Adrenal gland (tissue), 5 donors: ENCODE measurements at regions not wholly inside any gene's neighbourhood (a gene's known extent, or its start where the extent isn't known, plus 50 kb on each side); places are given as distances from the start of the nearest gene placed in this dataset.

Source experiments
- POLR2A ChIP-seq, 2 donors: fragments of 450-650 bp; IDR thresholded peaks; one replicate each; pipeline ENCODE4 v1.6.1; 2017; ENCODE audit warnings: antibody characterized with exemption in 2 of 2, mild to moderate bottlenecking in 2 of 2, moderate library complexity in 1 of 2
- TF ChIP-seq, protein P1 (sequence below), 6 experiments: fragments of 450-650 bp in 4 of 6; fragments of 200-600 bp in 2 of 6; sonication (generic) in 1 of 6; IDR thresholded peaks; 1 replicate in 5 of 6; 2 replicates in 1 of 6; pipeline versions ENCODE4 v1.5.1 to v1.8.0; 2016 to 2021; ENCODE audit warnings: antibody characterized with exemption in 6 of 6, mild to moderate bottlenecking in 2 of 6, moderate library complexity in 1 of 6
- donor health status: DM: no; HTN: no; CAD: no.

DNA sequence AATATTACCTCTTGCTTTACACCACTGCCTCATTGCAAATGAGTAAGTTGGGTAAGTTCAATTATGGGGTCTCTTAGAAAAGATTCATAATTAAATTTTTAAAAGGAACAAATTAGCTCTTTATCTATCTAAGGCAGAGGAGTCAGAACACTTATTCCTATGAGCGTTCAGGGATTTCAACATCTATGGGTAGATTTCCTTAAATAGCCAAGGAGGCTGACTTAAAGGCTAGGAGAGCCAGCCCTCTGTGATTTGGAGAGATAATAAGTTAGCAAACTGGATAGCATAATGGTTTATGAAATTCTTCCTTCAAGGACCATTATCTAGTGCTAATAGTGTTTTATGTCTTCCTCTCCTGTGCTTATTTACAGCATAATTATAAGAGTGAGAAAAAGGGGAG is 387.7 kb downstream of the STK39 start:
- TF ChIP-seq POLR2A (IDR thresholded peaks at IDR 0.05) = no peak
- TF ChIP-seq, protein P1, sequence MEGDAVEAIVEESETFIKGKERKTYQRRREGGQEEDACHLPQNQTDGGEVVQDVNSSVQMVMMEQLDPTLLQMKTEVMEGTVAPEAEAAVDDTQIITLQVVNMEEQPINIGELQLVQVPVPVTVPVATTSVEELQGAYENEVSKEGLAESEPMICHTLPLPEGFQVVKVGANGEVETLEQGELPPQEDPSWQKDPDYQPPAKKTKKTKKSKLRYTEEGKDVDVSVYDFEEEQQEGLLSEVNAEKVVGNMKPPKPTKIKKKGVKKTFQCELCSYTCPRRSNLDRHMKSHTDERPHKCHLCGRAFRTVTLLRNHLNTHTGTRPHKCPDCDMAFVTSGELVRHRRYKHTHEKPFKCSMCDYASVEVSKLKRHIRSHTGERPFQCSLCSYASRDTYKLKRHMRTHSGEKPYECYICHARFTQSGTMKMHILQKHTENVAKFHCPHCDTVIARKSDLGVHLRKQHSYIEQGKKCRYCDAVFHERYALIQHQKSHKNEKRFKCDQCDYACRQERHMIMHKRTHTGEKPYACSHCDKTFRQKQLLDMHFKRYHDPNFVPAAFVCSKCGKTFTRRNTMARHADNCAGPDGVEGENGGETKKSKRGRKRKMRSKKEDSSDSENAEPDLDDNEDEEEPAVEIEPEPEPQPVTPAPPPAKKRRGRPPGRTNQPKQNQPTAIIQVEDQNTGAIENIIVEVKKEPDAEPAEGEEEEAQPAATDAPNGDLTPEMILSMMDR (IDR thresholded peaks at IDR 0.05) = no peak
